B cell (primary cell): ENCODE measurements at regions not wholly inside any gene's neighbourhood (a gene's known extent, or its start where the extent isn't known, plus 50 kb on each side); places are given as distances from the start of the nearest gene placed in this dataset.

Experiments
- ATAC-seq: fragments of 200-7000 bp; cut with Tn5 transposase; one replicate; pipeline ENCODE4 v1.10.0; 2021; ENCODE audit warnings: low read depth, mild to moderate bottlenecking, moderate number of reproducible peaks, moderate library complexity
- CTCF ChIA-PET: fragments of 350-600 bp; sonication (Branson Sonifier 250); formaldehyde crosslinking; loops from one replicate; lab custom pipeline; 2021; ENCODE audit warnings: antibody characterized with exemption, inconsistent platforms; lab: Charles Lee
- POLR2A ChIA-PET: fragments of 350-600 bp; sonication (Branson Sonifier 250); formaldehyde crosslinking; loops from one replicate; lab custom pipeline; 2021; ENCODE audit warnings: antibody characterized with exemption; lab: Charles Lee
- DNase-seq: peaks from one replicate; pipeline ENCODE4 v3.0.0; 2013
- H2AFZ ChIP-seq: 2 replicates; pipeline ENCODE4 v1.6.1; 2012; ENCODE audit warnings: mild to moderate bottlenecking, low read depth, low read length; ENCODE audit not compliant: insufficient read depth, poor library complexity, severe bottlenecking
- H3K27ac ChIP-seq, 2 donors: 1 replicate in 1 of 2; 2 replicates in 1 of 2; pipeline ENCODE4 v1.5.1; 2012 to 2013; ENCODE audit warnings: low read length in 2 of 2, mild to moderate bottlenecking in 2 of 2, moderate library complexity in 1 of 2
- H3K27me3 ChIP-seq, 4 experiments: fragments of 200-600 bp in 1 of 4; sonication (generic) in 1 of 4; replicated peaks in 1 of 4; 1 replicate in 2 of 4; 2 replicates in 2 of 4; pipeline versions ENCODE4 v1.6.1 to v1.7.0; 2013 to 2016; ENCODE audit warnings: low read length in 3 of 4, mild to moderate bottlenecking in 2 of 4, mixed read lengths in 1 of 4, moderate library complexity in 1 of 4; ENCODE audit not compliant: insufficient read depth in 4 of 4, control insufficient read depth in 3 of 4; ENCODE audit errors: control extremely low read depth in 1 of 4
- H3K36me3 ChIP-seq, 2 experiments: replicated peaks in 1 of 2; 1 replicate in 1 of 2; 2 replicates in 1 of 2; pipeline versions ENCODE4 v1.6.1 to v1.7.1; 2013; ENCODE audit warnings: low read length in 1 of 2; ENCODE audit not compliant: insufficient read depth in 2 of 2, control insufficient read depth in 1 of 2; ENCODE audit errors: control extremely low read depth in 1 of 2, extremely low read depth in 1 of 2
- H3K4me1 ChIP-seq, 2 donors: fragments of 200-600 bp in 1 of 2; sonication (generic) in 1 of 2; 1 replicate in 1 of 2; 2 replicates in 1 of 2; pipeline versions ENCODE4 v1.5.1 to v1.6.1; 2013 to 2017; ENCODE audit warnings: low read length in 2 of 2; ENCODE audit not compliant: control insufficient read depth in 2 of 2, insufficient read depth in 2 of 2
- H3K4me2 ChIP-seq: replicated peaks from 2 replicates; pipeline ENCODE3; 2012; ENCODE audit warnings: mild to moderate bottlenecking, low read depth, low read length; ENCODE audit not compliant: poor library complexity, severe bottlenecking
- H3K4me3 ChIP-seq, 5 experiments: fragments of 200-600 bp in 1 of 5; sonication (generic) in 1 of 5; 1 replicate in 3 of 5; 2 replicates in 2 of 5; pipeline versions ENCODE4 v1.5.1 to v1.7.0; 2011 to 2016; ENCODE audit warnings: low read length in 4 of 5, mild to moderate bottlenecking in 4 of 5, low read depth in 2 of 5, control low read depth in 1 of 5, moderate library complexity in 1 of 5; ENCODE audit not compliant: insufficient read depth in 1 of 5; ENCODE audit errors: control extremely low read depth in 1 of 5, extremely low read depth in 1 of 5
- H3K79me2 ChIP-seq: fragments of 200-600 bp; sonication (generic); one replicate; pipeline ENCODE4 v1.6.0; 2016; ENCODE audit warnings: low read length; ENCODE audit not compliant: control insufficient read depth, insufficient read depth
- H3K9ac ChIP-seq: fragments of 200-600 bp; sonication (generic); 2 replicates; pipeline ENCODE4 v1.6.1; 2017; ENCODE audit warnings: mild to moderate bottlenecking, low read length, moderate library complexity
- H3K9me3 ChIP-seq, 3 donors: one replicate each; pipeline versions ENCODE4 v1.6.1 to v1.7.1; 2013; ENCODE audit warnings: low read length in 2 of 3; ENCODE audit not compliant: control insufficient read depth in 2 of 3, insufficient read depth in 1 of 3; ENCODE audit errors: control extremely low read depth in 1 of 3
- H4K20me1 ChIP-seq: 2 replicates; pipeline ENCODE4 v1.6.0; 2012; ENCODE audit warnings: mild to moderate bottlenecking, low read length; ENCODE audit not compliant: insufficient read depth, control insufficient read depth, poor library complexity, severe bottlenecking
- H3K27ac Mint-ChIP-seq: one replicate; pipeline ENCODE4 v1.8.0; 2021; ENCODE audit warnings: mixed read lengths
- H3K27me3 Mint-ChIP-seq: one replicate; pipeline ENCODE4 v1.8.0; 2021; ENCODE audit warnings: mixed read lengths
- H3K4me1 Mint-ChIP-seq: one replicate; pipeline ENCODE4 v1.8.0; 2021; ENCODE audit warnings: mixed read lengths
- H3K4me3 Mint-ChIP-seq: one replicate; pipeline ENCODE4 v1.8.0; 2021; ENCODE audit warnings: mixed read lengths
- H3K9me3 Mint-ChIP-seq: one replicate; pipeline ENCODE4 v1.8.0; 2022; ENCODE audit warnings: mixed read lengths; ENCODE audit not compliant: insufficient read depth
- EZH2 ChIP-seq: IDR thresholded peaks from 2 replicates; pipeline ENCODE4 v1.6.1; 2012; ENCODE audit warnings: borderline replicate concordance, low read depth, mild to moderate bottlenecking, moderate library complexity, low read length; ENCODE audit not compliant: insufficient read depth, poor library complexity, severe bottlenecking
- WGBS: methylation state at CpG from one replicate; pipeline ENCODE4 v1.1.5; 2013; ENCODE audit warnings: missing lambda C conversion rate; ENCODE audit not compliant: insufficient coverage; 5-methylcytosine and 5-hydroxymethylcytosine counted together
- intact Hi-C: fragments of 100-400 bp; cut with micrococcal nuclease; formaldehyde crosslinking; loops from one replicate; pipeline ENCODE4 v1.10.0; 2022
- TF ChIP-seq, protein P1 (sequence below): fragments of 200-600 bp; IDR thresholded peaks from one replicate; pipeline ENCODE4 v1.8.0; 2022; ENCODE audit warnings: antibody characterized with exemption, mild to moderate bottlenecking

DNA sequence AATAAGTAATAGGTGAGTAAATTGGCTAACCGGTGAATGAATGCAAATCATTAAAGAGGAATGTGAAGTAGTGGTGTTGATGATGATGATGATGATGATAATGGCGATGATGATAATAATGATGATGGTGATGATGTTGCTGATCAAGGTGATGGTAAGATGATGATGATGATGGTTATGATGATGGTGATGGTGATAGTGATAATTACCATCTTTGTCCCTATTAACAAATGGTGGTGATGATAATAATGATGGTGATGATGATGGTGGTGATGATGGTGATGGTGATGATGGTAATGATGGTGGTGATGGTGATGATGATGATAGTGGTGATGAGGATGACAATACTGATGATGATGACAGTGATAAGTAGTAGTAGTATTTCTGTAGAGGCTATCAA lies 452.6 kb downstream of the ZNF536 start:
- POLR2A ChIA-PET, result no interaction called here
- Mint-ChIP-seq H3K9me3 (peaks cover 16% of the 10 kb centered on the region), H3K27ac (no peak overlapping the region), H3K4me3 (no peak overlapping the region), H3K4me1 (no peaks in the 10 kb centered on the region), H3K27me3 (no peaks in the 10 kb centered on the region)
- no peak overlapping the region for H3K9ac ChIP-seq
- H2AFZ ChIP-seq, result no peak overlapping the region
- no peak overlapping the region for H3K4me3 ChIP-seq
- H3K27ac ChIP-seq, result no peak overlapping the region
- no peaks in the 10 kb centered on the region for H3K79me2 ChIP-seq
- no peak for ATAC-seq
- no peaks in the 10 kb centered on the region for H3K36me3 ChIP-seq
- H3K27me3 ChIP-seq, result no peaks in the 10 kb centered on the region
- intact Hi-C loops, result no loop called here
- no peaks in the 10 kb centered on the region for H4K20me1 ChIP-seq
- H3K4me2 ChIP-seq, result no peak overlapping the region
- no peak for DNase-seq
- peaks cover 0 to 4% (median 0%) of the 10 kb centered on the region in 3 donors for H3K9me3 ChIP-seq
- 94% methylated on average over 2 of the region's 2 CpGs for WGBS
- H3K4me1 ChIP-seq, result no peaks in the 10 kb centered on the region
- CTCF ChIA-PET, result no interaction called here
- TF ChIP-seq, protein P1, sequence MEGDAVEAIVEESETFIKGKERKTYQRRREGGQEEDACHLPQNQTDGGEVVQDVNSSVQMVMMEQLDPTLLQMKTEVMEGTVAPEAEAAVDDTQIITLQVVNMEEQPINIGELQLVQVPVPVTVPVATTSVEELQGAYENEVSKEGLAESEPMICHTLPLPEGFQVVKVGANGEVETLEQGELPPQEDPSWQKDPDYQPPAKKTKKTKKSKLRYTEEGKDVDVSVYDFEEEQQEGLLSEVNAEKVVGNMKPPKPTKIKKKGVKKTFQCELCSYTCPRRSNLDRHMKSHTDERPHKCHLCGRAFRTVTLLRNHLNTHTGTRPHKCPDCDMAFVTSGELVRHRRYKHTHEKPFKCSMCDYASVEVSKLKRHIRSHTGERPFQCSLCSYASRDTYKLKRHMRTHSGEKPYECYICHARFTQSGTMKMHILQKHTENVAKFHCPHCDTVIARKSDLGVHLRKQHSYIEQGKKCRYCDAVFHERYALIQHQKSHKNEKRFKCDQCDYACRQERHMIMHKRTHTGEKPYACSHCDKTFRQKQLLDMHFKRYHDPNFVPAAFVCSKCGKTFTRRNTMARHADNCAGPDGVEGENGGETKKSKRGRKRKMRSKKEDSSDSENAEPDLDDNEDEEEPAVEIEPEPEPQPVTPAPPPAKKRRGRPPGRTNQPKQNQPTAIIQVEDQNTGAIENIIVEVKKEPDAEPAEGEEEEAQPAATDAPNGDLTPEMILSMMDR, result no peak
- no peak for TF ChIP-seq EZH2

DNA sequence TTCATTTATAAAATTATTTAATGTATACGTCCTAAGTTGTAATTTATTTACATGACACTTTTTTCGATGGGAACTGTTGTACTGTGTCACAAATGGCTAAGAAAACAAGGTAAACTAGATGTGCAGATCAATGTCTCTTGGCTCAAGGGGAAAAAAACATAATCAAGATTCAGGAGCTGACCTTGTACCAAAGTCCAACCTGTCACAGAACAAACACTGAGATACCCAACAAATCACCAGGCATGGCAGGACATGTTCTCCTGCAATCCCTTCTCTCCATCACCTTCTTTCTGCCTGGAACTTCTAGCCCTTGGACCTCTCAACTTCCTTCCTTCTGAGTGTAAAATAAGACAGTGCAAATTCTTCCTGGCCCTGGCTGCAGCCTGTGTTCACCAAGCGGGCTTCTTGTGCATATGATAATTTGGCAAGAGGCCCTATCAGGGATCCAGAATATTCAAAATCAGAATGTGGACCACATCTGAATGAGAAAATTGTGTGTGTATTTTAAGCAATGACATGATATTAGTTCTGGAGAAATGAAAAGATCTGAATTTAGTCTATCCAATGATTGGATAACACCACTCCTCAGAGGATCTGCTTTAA lies 445.9 kb downstream of the ZNF536 start:
- Mint-ChIP-seq H3K4me3 (no peak overlapping the region), H3K27me3 (no peaks in the 10 kb centered on the region), H3K27ac (no peak overlapping the region), H3K9me3 (peaks cover 4% of the 10 kb centered on the region), H3K4me1 (no peaks in the 10 kb centered on the region)
- TF ChIP-seq EZH2, result no peak
- TF ChIP-seq, protein P1, result no peak
- peaks cover 0 to 12% (median 0%) of the 10 kb centered on the region in 3 donors for H3K9me3 ChIP-seq
- ATAC-seq (no peak), DNase-seq (no peak)
- POLR2A ChIA-PET, result no interaction called here
- no peaks in the 10 kb centered on the region for H4K20me1 ChIP-seq
- no peak overlapping the region for H3K27ac ChIP-seq
- H3K4me2 ChIP-seq, result no peak overlapping the region
- CTCF ChIA-PET, result no interaction called here
- H3K27me3 ChIP-seq, result no peaks in the 10 kb centered on the region
- no peak overlapping the region for H2AFZ ChIP-seq
- no peak overlapping the region for H3K9ac ChIP-seq
- no peak overlapping the region for H3K4me3 ChIP-seq
- intact Hi-C loops, result no loop called here
- no peaks in the 10 kb centered on the region for H3K4me1 ChIP-seq
- no peaks in the 10 kb centered on the region for H3K36me3 ChIP-seq
- 100% methylated on average over 1 of the region's 3 CpGs for WGBS
- H3K79me2 ChIP-seq, result no peaks in the 10 kb centered on the region
